Body of pancreas (tissue), 4 donors: ENCODE measurements at regions not wholly inside any gene's neighbourhood (a gene's known extent, or its start where the extent isn't known, plus 50 kb on each side); places are given as distances from the start of the nearest gene placed in this dataset.

Experiments
- POLR2A ChIP-seq, 3 donors: fragments of 450-650 bp; IDR thresholded peaks; one replicate each; pipeline ENCODE4 v1.6.1; 2016; ENCODE audit warnings: antibody characterized with exemption in 3 of 3, mild to moderate bottlenecking in 2 of 3
- TF ChIP-seq, protein P1 (sequence below), 7 experiments: fragments of 450-650 bp in 4 of 7; fragments of 200-600 bp in 3 of 7; sonication (generic) in 3 of 7; IDR thresholded peaks; one replicate each; pipeline ENCODE4 v1.5.1; 2016 to 2019; ENCODE audit warnings: antibody characterized with exemption in 7 of 7

DNA sequence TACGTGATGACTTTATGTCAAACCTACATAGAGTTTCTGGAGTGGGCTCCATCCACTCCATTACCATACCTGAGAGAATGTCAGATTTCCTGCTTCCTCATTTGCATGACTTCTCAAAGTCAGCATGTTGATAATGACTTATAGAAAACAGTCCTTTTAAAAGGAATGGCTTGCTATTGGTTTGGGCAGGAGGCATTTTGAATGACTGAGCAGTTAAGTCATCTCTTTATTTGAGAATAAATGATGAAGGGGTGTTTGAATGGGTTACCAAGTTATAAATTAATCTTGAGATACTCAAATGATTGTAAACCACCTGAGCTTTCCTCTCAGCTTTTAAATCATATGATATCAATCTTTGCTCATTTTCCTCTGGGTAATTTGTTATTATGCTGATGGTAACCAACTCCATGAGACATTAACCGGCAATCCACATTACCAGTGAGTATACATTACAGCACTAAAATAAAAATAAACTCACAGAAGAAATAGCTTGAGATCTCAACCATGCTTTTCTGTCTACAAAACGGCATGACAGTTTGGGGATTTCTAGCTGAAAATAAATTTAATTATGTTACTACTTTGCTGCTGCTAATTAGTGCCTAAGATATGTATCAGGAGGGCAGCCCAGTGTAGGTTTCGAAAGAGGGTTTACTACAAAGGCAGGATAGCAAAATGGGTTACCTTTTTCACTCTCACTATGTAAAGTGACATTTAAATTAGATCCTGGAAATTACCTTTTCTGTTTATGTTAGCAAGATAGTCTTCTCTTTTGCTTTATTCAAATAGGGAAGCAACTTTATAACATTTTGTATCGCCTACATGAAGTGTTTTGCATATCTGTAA lies 78.8 kb downstream of the RPS12 start:
- TF ChIP-seq, protein P1, sequence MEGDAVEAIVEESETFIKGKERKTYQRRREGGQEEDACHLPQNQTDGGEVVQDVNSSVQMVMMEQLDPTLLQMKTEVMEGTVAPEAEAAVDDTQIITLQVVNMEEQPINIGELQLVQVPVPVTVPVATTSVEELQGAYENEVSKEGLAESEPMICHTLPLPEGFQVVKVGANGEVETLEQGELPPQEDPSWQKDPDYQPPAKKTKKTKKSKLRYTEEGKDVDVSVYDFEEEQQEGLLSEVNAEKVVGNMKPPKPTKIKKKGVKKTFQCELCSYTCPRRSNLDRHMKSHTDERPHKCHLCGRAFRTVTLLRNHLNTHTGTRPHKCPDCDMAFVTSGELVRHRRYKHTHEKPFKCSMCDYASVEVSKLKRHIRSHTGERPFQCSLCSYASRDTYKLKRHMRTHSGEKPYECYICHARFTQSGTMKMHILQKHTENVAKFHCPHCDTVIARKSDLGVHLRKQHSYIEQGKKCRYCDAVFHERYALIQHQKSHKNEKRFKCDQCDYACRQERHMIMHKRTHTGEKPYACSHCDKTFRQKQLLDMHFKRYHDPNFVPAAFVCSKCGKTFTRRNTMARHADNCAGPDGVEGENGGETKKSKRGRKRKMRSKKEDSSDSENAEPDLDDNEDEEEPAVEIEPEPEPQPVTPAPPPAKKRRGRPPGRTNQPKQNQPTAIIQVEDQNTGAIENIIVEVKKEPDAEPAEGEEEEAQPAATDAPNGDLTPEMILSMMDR (IDR thresholded peaks at IDR 0.05) = no peak
- TF ChIP-seq POLR2A (IDR thresholded peaks at IDR 0.05) = no peak
